SW480 (cell line): ENCODE measurements at regions not wholly inside any gene's neighbourhood (a gene's known extent, or its start where the extent isn't known, plus 50 kb on each side); places are given as distances from the start of the nearest gene placed in this dataset.
A peak's percentile ranks its signal among the peaks of the same experiment; 100 is the strongest.

Source experiments
- DNase-seq: peaks from one replicate; pipeline ENCODE4 v3.0.0-alpha.2; 2016; ENCODE audit warnings: low spot score

- DNase-seq = no peak
Observed at GRCh38 chr5:3825531-3826451, 230.2 kb downstream of the IRX1 start.

GRCh38 chr5:3827624-3828023 is 232.0 kb downstream of the IRX1 start:
- DNase-seq = peak; percentile 20

- no peak for DNase-seq
Observed at GRCh38 chr5:3828761-3829160, 233.1 kb downstream of the IRX1 start.

GRCh38 chr5:3833566-3833965 is 237.9 kb downstream of the IRX1 start:
- DNase-seq = no peak

GRCh38 chr5:3835811-3836210 is 240.2 kb downstream of the IRX1 start:
- no peak for DNase-seq

GRCh38 chr5:3836528-3836927 is 240.9 kb downstream of the IRX1 start:
- peak; percentile 29 for DNase-seq

- DNase-seq = no peak
Observed at GRCh38 chr5:3837506-3837905, 241.9 kb downstream of the IRX1 start.

GRCh38 chr5:3839151-3839550 is 243.5 kb downstream of the IRX1 start:
- no peak for DNase-seq

GRCh38 chr5:3842591-3842990 is 247.0 kb downstream of the IRX1 start:
- DNase-seq = no peak

- no peak for DNase-seq
Observed at GRCh38 chr5:3843706-3844105, 248.1 kb downstream of the IRX1 start.

- DNase-seq = no peak
Observed at GRCh38 chr5:3844266-3844665, 248.6 kb downstream of the IRX1 start.

GRCh38 chr5:3845230-3845629 is 249.6 kb downstream of the IRX1 start:
- DNase-seq = peak; percentile 30

GRCh38 chr5:3852161-3852916 is 256.7 kb downstream of the IRX1 start:
- no peak for DNase-seq

- no peak for DNase-seq
Observed at GRCh38 chr5:3853362-3853761, 257.7 kb downstream of the IRX1 start.

GRCh38 chr5:3854188-3854821 is 258.7 kb downstream of the IRX1 start:
- DNase-seq = no peak

GRCh38 chr5:3856036-3856435 is 260.4 kb downstream of the IRX1 start:
- DNase-seq = no peak

GRCh38 chr5:3858524-3858923 is 262.9 kb downstream of the IRX1 start:
- no peak for DNase-seq

GRCh38 chr5:3862906-3863305 is 267.3 kb downstream of the IRX1 start:
- DNase-seq = peak; percentile 17

- no peak for DNase-seq
Observed at GRCh38 chr5:3875144-3875543, 279.5 kb downstream of the IRX1 start.

- no peak for DNase-seq
Observed at GRCh38 chr5:3878267-3878666, 282.6 kb downstream of the IRX1 start.

GRCh38 chr5:3883040-3883439 is 287.4 kb downstream of the IRX1 start:
- no peak for DNase-seq

GRCh38 chr5:3886524-3887451 is 291.2 kb downstream of the IRX1 start:
- DNase-seq = peak; percentile 49
